OCI-LY1 (cell line): ENCODE measurements at regions not wholly inside any gene's neighbourhood (a gene's known extent, or its start where the extent isn't known, plus 50 kb on each side); places are given as distances from the start of the nearest gene placed in this dataset.

ENCODE experiments used
- H2AFZ ChIP-seq: fragments of 200-600 bp; sonication (generic), shearing (Covaris generic); 2 replicates; pipeline ENCODE4 v1.6.0; 2014; ENCODE audit warnings: antibody characterized with exemption, mild to moderate bottlenecking, low read length
- H3F3A ChIP-seq: fragments of 200-600 bp; sonication (generic), shearing (Covaris generic); 2 replicates; pipeline ENCODE4 v1.6.0; 2014; ENCODE audit warnings: mild to moderate bottlenecking, antibody characterized with exemption, low read length, moderate library complexity; ENCODE audit not compliant: insufficient read depth
- H3K27ac ChIP-seq: fragments of 200-600 bp; sonication (generic); 2 replicates; pipeline ENCODE4 v1.5.1; 2014; ENCODE audit warnings: low read length, mixed run types, mild to moderate bottlenecking, low read depth; ENCODE audit not compliant: poor library complexity, severe bottlenecking
- H3K27me3 ChIP-seq: fragments of 200-600 bp; sonication (generic); 2 replicates; pipeline ENCODE4 v1.6.0; 2014; ENCODE audit warnings: antibody characterized with exemption, mild to moderate bottlenecking, low read length, moderate library complexity; ENCODE audit not compliant: insufficient read depth
- H3K36me3 ChIP-seq: fragments of 200-600 bp; sonication (generic); 2 replicates; pipeline ENCODE4 v1.6.1; 2014; ENCODE audit warnings: mild to moderate bottlenecking, antibody characterized with exemption, low read length, moderate library complexity, mixed read lengths; ENCODE audit not compliant: insufficient read depth
- H3K4me1 ChIP-seq: fragments of 200-600 bp; sonication (generic); 2 replicates; pipeline ENCODE4 v1.5.1; 2014; ENCODE audit warnings: mild to moderate bottlenecking, low read length, moderate library complexity; ENCODE audit not compliant: insufficient read depth, severe bottlenecking
- H3K4me2 ChIP-seq: fragments of 200-600 bp; sonication (generic), shearing (Covaris generic); 2 replicates; pipeline ENCODE4 v1.6.1; 2014; ENCODE audit warnings: low read length
- H3K4me3 ChIP-seq: fragments of 200-600 bp; sonication (generic); 2 replicates; pipeline ENCODE4 v1.5.1; 2014; ENCODE audit warnings: low read length, low read depth, mild to moderate bottlenecking, mixed read lengths; ENCODE audit not compliant: poor library complexity, severe bottlenecking
- H3K79me2 ChIP-seq: fragments of 200-600 bp; shearing (Covaris generic); 2 replicates; pipeline ENCODE4 v1.6.1; 2016; ENCODE audit warnings: mixed run types, low read length, mixed read lengths; ENCODE audit not compliant: insufficient read depth
- H3K9ac ChIP-seq: fragments of 200-600 bp; sonication (generic), shearing (Covaris generic); 2 replicates; pipeline ENCODE4 v1.6.1; 2014; ENCODE audit warnings: mild to moderate bottlenecking, low read length, mixed read lengths
- H3K9me2 ChIP-seq: fragments of 200-600 bp; sonication (generic), shearing (Covaris generic); 2 replicates; pipeline ENCODE4 v1.6.1; 2014; ENCODE audit warnings: low read depth, mild to moderate bottlenecking, low read length, mixed read lengths
- H3K9me3 ChIP-seq: fragments of 200-600 bp; shearing (Covaris generic); 2 replicates; pipeline ENCODE4 v1.6.1; 2014; ENCODE audit warnings: low read length, mixed read lengths
- H4K20me1 ChIP-seq: fragments of 200-600 bp; sonication (generic), shearing (Covaris generic); 2 replicates; pipeline ENCODE4 v1.6.0; 2016; ENCODE audit warnings: mild to moderate bottlenecking, low read length; ENCODE audit not compliant: insufficient read depth
- EZH2 ChIP-seq: fragments of 200-600 bp; sonication (generic), shearing (Covaris generic); IDR thresholded peaks from 2 replicates; pipeline ENCODE4 v1.8.0; 2017; ENCODE audit warnings: borderline replicate concordance, mixed run types, mild to moderate bottlenecking, antibody characterized with exemption, low read length, moderate library complexity, mixed read lengths
- TF ChIP-seq, protein P1 (sequence below): fragments of 200-600 bp; sonication (generic), shearing (Covaris generic); IDR thresholded peaks from 2 replicates; pipeline ENCODE4 v1.5.1; 2017; ENCODE audit warnings: mild to moderate bottlenecking, antibody characterized with exemption, low read length, moderate library complexity, mixed read lengths

DNA sequence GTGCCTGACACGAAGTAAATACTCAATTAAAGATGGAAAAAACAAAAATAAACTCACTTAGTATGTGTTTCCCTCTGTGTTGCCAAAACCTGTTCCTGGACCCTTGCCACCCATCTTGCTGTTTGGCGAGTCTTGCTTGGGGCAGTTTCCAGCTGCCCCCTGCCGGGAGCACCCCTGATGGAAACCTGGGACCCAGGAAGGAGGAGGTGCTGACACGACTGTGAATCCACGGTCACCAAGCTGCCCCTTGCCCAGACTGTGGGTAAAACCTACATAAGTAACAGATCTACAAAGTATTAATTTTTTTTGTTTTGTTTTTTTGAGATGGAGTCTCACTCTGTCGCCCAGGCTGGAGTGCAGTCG is 50.1 kb upstream of the SIAH1 start:
- Histone ChIP-seq H3K27ac (peak overlapping the region; percentile 96), H3K79me2 (no peaks in the 10 kb centered on the region), H3K4me2 (peak overlapping the region; percentile 28; the same call in 1 of the 2 replicates)

More for the DNA sequence above, 50.1 kb upstream of the SIAH1 start:
- Histone ChIP-seq H4K20me1 (no peaks in the 10 kb centered on the region), H3F3A (no peaks in the 10 kb centered on the region), H3K27me3 (no peaks in the 10 kb centered on the region), H3K9ac (no peak overlapping the region; the same call in 1 of the 2 replicates), H3K9me2 (no peaks in the 10 kb centered on the region), H3K4me1 (peaks cover 55% of the 10 kb centered on the region), H3K36me3 (no peaks in the 10 kb centered on the region), H2AFZ (0 out of 2 replicates have a peak overlapping the region, but pooled peaks have one; percentile 27), H3K9me3 (no peaks in the 10 kb centered on the region), H3K4me3 (no peak overlapping the region)
- TF ChIP-seq, protein P1, sequence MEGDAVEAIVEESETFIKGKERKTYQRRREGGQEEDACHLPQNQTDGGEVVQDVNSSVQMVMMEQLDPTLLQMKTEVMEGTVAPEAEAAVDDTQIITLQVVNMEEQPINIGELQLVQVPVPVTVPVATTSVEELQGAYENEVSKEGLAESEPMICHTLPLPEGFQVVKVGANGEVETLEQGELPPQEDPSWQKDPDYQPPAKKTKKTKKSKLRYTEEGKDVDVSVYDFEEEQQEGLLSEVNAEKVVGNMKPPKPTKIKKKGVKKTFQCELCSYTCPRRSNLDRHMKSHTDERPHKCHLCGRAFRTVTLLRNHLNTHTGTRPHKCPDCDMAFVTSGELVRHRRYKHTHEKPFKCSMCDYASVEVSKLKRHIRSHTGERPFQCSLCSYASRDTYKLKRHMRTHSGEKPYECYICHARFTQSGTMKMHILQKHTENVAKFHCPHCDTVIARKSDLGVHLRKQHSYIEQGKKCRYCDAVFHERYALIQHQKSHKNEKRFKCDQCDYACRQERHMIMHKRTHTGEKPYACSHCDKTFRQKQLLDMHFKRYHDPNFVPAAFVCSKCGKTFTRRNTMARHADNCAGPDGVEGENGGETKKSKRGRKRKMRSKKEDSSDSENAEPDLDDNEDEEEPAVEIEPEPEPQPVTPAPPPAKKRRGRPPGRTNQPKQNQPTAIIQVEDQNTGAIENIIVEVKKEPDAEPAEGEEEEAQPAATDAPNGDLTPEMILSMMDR: peak; percentile 54
- no peak for TF ChIP-seq EZH2
